HEK293T (cell line): ENCODE measurements at regions not wholly inside any gene's neighbourhood (a gene's known extent, or its start where the extent isn't known, plus 50 kb on each side); places are given as distances from the start of the nearest gene placed in this dataset.

ENCODE experiments used
- CTCF ChIA-PET: fragments of 350-600 bp; formaldehyde crosslinking; extraction: SDS; loops from one replicate; lab custom pipeline; 2021; ENCODE audit warnings: antibody characterized with exemption, inconsistent platforms; lab: Yijun Ruan, JAX
- POLR2A ChIA-PET: fragments of 350-600 bp; formaldehyde crosslinking; extraction: SDS; loops from one replicate; lab custom pipeline; 2020; ENCODE audit warnings: antibody characterized with exemption, inconsistent platforms; lab: Yijun Ruan, JAX
- DNase-seq: peaks from one replicate; pipeline ENCODE4 v3.0.0; 2012; ENCODE audit warnings: mixed read lengths; ENCODE audit errors: extremely low spot score
- ARNT ChIP-seq: fragments of 450-650 bp; IDR thresholded peaks from 2 replicates; pipeline ENCODE4 v1.6.1; 2017; ENCODE audit warnings: mild to moderate bottlenecking
- BHLHE40 ChIP-seq: fragments of 450-650 bp; IDR thresholded peaks from 2 replicates; pipeline ENCODE4 v1.6.1; 2016; ENCODE audit warnings: mild to moderate bottlenecking, moderate library complexity, borderline replicate concordance
- CTBP1 ChIP-seq: fragments of 450-650 bp; IDR thresholded peaks from 2 replicates; pipeline ENCODE4 v1.6.1; 2016; ENCODE audit warnings: borderline replicate concordance
- ELF4 ChIP-seq: fragments of 450-650 bp; IDR thresholded peaks from 2 replicates; pipeline ENCODE4 v1.6.1; 2017; ENCODE audit warnings: antibody characterized with exemption
- FOXA1 ChIP-seq: fragments of 450-650 bp; IDR thresholded peaks from 2 replicates; pipeline ENCODE4 v1.6.1; 2016; ENCODE audit warnings: mild to moderate bottlenecking
- FOXK2 ChIP-seq: fragments of 450-650 bp; IDR thresholded peaks from 2 replicates; pipeline ENCODE4 v1.6.1; 2016; ENCODE audit warnings: mild to moderate bottlenecking
- FOXM1 ChIP-seq: fragments of 450-650 bp; IDR thresholded peaks from 2 replicates; pipeline ENCODE4 v1.6.1; 2017; ENCODE audit warnings: mild to moderate bottlenecking, borderline replicate concordance
- HDGF ChIP-seq: fragments of 450-650 bp; IDR thresholded peaks from 2 replicates; pipeline ENCODE4 v1.6.1; 2017; ENCODE audit warnings: antibody characterized with exemption, borderline replicate concordance
- L3MBTL2 ChIP-seq: fragments of 450-650 bp; conservative IDR thresholded peaks from 2 replicates; pipeline ENCODE4 v1.6.1; 2016; ENCODE audit warnings: mild to moderate bottlenecking
- LEF1 ChIP-seq: fragments of 450-650 bp; IDR thresholded peaks from 2 replicates; pipeline ENCODE4 v1.6.1; 2017; ENCODE audit warnings: mild to moderate bottlenecking, borderline replicate concordance
- NFRKB ChIP-seq: fragments of 450-650 bp; IDR thresholded peaks from 2 replicates; pipeline ENCODE4 v1.6.1; 2016; ENCODE audit warnings: mild to moderate bottlenecking, moderate library complexity
- PKNOX1 ChIP-seq: fragments of 450-650 bp; IDR thresholded peaks from 2 replicates; pipeline ENCODE4 v1.6.1; 2016
- SP1 ChIP-seq: fragments of 450-650 bp; IDR thresholded peaks from 2 replicates; pipeline ENCODE4 v1.6.1; 2017
- SUZ12 ChIP-seq: fragments of 450-650 bp; IDR thresholded peaks from 2 replicates; pipeline ENCODE4 v1.6.1; 2016; ENCODE audit warnings: mild to moderate bottlenecking
- TARDBP ChIP-seq: fragments of 450-650 bp; IDR thresholded peaks from 2 replicates; pipeline ENCODE4 v1.6.1; 2016
- ZNF384 ChIP-seq: fragments of 450-650 bp; IDR thresholded peaks from 2 replicates; pipeline ENCODE4 v1.6.1; 2016

- ChIA-PET CTCF (no interaction called here), POLR2A (no interaction called here)
- DNase-seq = no peak
- TF ChIP-seq SP1 = no peak
- TF ChIP-seq FOXM1 = no peak
- no peak for TF ChIP-seq FOXA1
- TF ChIP-seq TARDBP = no peak
- TF ChIP-seq CTBP1 = no peak
- TF ChIP-seq ELF4 = no peak
- TF ChIP-seq HDGF = no peak
- TF ChIP-seq L3MBTL2 = no peak
- no peak for TF ChIP-seq PKNOX1
- no peak for TF ChIP-seq ARNT
- no peak for TF ChIP-seq LEF1
- no peak for TF ChIP-seq BHLHE40
- no peak for TF ChIP-seq ZNF384
- no peak for TF ChIP-seq SUZ12
- no peak for TF ChIP-seq FOXK2
- TF ChIP-seq NFRKB = no peak
Measured at GRCh38 chr2:6054161-6054671, 362.0 kb downstream of the SOX11 start.

- TF ChIP-seq CTBP1 (no peak), ARNT (no peak), SUZ12 (no peak), BHLHE40 (no peak), ELF4 (no peak), LEF1 (no peak), SP1 (no peak), NFRKB (no peak)
- ChIA-PET CTCF (no interaction called here), POLR2A (no interaction called here)
- no peak for DNase-seq
Measured at GRCh38 chr2:6060992-6061663, 368.9 kb downstream of the SOX11 start.

GRCh38 chr2:6064757-6065156, 372.6 kb downstream of the SOX11 start:
- no peak for TF ChIP-seq FOXK2
- TF ChIP-seq LEF1 = no peak
- TF ChIP-seq SP1 = no peak
- TF ChIP-seq PKNOX1 = no peak
- TF ChIP-seq ELF4 = no peak
- TF ChIP-seq SUZ12 = no peak
- no peak for TF ChIP-seq ARNT
- TF ChIP-seq TARDBP = no peak
- TF ChIP-seq BHLHE40 = no peak
- TF ChIP-seq CTBP1 = no peak
- no peak for TF ChIP-seq L3MBTL2
- no peak for TF ChIP-seq NFRKB
- CTCF ChIA-PET = no interaction called here
- no peak for DNase-seq
- POLR2A ChIA-PET = no interaction called here

- ChIA-PET POLR2A (no interaction called here), CTCF (no interaction called here)
- no peak for TF ChIP-seq L3MBTL2
- TF ChIP-seq ELF4 = no peak
- no peak for TF ChIP-seq LEF1
- TF ChIP-seq HDGF = no peak
- TF ChIP-seq FOXA1 = no peak
- TF ChIP-seq FOXK2 = no peak
- no peak for TF ChIP-seq BHLHE40
- DNase-seq = no peak
Measured at GRCh38 chr2:6065703-6066102, 373.5 kb downstream of the SOX11 start.

GRCh38 chr2:6067089-6067488, 374.9 kb downstream of the SOX11 start:
- ChIA-PET CTCF (no interaction called here), POLR2A (no interaction called here)
- TF ChIP-seq FOXK2 (no peak), ZNF384 (no peak), NFRKB (no peak), FOXA1 (no peak), CTBP1 (no peak), ELF4 (no peak), FOXM1 (no peak)

GRCh38 chr2:6067806-6068205, 375.6 kb downstream of the SOX11 start:
- DNase-seq = no peak
- no peak for TF ChIP-seq NFRKB
- no peak for TF ChIP-seq BHLHE40
- TF ChIP-seq SUZ12 = no peak
- ChIA-PET POLR2A (no interaction called here), CTCF (no interaction called here)

More at GRCh38 chr2:6067089-6067488, 374.9 kb downstream of the SOX11 start:
- DNase-seq = no peak

GRCh38 chr2:6068429-6068828, 376.2 kb downstream of the SOX11 start:
- CTCF ChIA-PET = no interaction called here
- DNase-seq = no peak
- POLR2A ChIA-PET = no interaction called here
- TF ChIP-seq BHLHE40 = no peak
- no peak for TF ChIP-seq ELF4
- TF ChIP-seq SUZ12 = no peak
- TF ChIP-seq LEF1 = no peak
- no peak for TF ChIP-seq L3MBTL2
- TF ChIP-seq FOXM1 = no peak
- TF ChIP-seq NFRKB = no peak
- TF ChIP-seq FOXA1 = no peak
- TF ChIP-seq HDGF = no peak
- TF ChIP-seq PKNOX1 = no peak
- no peak for TF ChIP-seq SP1
